K562 (cell line): ENCODE measurements at regions not wholly inside any gene's neighbourhood (a gene's known extent, or its start where the extent isn't known, plus 50 kb on each side); places are given as distances from the start of the nearest gene placed in this dataset.

Source experiments
- BRD4 ChIP-seq: fragments of 200-600 bp; sonication (generic); IDR thresholded peaks from 2 replicates; pipeline ENCODE4 v1.6.1; 2017; ENCODE audit warnings: inconsistent platforms
- EGR1 ChIP-seq: fragments of 450-650 bp; conservative IDR thresholded peaks from 2 replicates; pipeline ENCODE4 v1.6.1; 2017; ENCODE audit warnings: mild to moderate bottlenecking
- EZH2 ChIP-seq: IDR thresholded peaks from 2 replicates; pipeline ENCODE4 v1.6.1; 2012; ENCODE audit warnings: low read depth, mild to moderate bottlenecking, inconsistent platforms, low read length, borderline replicate concordance
- FOS ChIP-seq: IDR thresholded peaks from 3 replicates; pipeline ENCODE4 v1.6.1; 2011; ENCODE audit not compliant: insufficient read length; ENCODE audit errors: extremely low read depth
- FOSL1 ChIP-seq: fragments of 200-800 bp; sonication (Bioruptor generic); conservative IDR thresholded peaks from 2 replicates; pipeline ENCODE4 v1.6.1; 2016; ENCODE audit warnings: missing genetic modification characterization, missing compliant biosample characterization
- LEF1 ChIP-seq: fragments of 450-650 bp; IDR thresholded peaks from 2 replicates; pipeline ENCODE4 v1.6.1; 2016; ENCODE audit warnings: mild to moderate bottlenecking
- SMAD4 ChIP-seq: fragments of 250-450 bp; sonication (Bioruptor Pico); conservative IDR thresholded peaks from 2 replicates; pipeline ENCODE4 v1.8.0; 2021; ENCODE audit warnings: inconsistent platforms, mild to moderate bottlenecking, moderate library complexity
- TF ChIP-seq, protein P1 (sequence below), 3 experiments: IDR thresholded peaks in 2 of 3; conservative IDR thresholded peaks in 1 of 3; 2 replicates each; pipeline ENCODE4 v1.5.1; 2011 to 2012; ENCODE audit warnings: low read length in 3 of 3, mild to moderate bottlenecking in 3 of 3, control low read depth in 2 of 3, improper control_type of control experiment in 1 of 3, inconsistent platforms in 1 of 3, low read depth in 1 of 3, mixed read lengths in 1 of 3, moderate library complexity in 1 of 3; ENCODE audit not compliant: insufficient read depth in 2 of 3

DNA sequence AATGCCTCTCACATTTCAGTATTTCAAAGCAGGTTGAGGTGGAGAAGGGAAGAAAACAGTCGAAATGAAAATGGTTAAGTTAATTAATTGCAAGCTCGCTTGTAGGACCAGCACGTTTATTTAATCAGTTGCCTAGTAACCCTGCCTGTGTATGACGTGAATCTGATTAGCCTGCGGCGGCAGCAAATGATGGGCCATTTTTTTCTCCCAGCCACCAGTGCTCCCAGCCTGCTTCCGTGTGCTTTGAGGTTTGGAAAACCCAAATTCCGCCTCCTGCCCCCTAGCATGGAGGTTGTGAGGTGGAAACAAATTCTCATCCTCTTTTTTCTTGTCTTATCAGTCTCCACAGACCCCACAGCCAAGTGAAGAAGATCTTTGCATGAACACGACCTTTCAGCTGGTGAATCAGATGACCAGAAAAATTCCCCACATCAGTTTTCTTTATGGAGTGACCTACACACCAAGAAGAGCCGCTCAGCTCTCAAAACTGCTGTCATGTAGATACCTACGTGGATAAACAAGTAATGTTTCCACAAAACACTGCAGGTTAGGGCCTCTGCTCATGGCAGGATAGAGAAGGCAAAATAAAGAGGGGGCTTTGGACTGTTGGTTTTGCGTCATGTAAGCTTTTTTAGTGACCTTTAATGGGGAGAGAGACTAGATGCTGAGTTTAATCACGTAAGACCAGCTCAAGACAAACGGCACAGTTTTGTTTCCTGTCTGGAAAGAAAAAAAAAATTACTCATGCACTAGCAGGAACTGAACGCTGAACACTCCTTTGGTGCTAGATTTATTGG is 572.9 kb upstream of the NOX3 start:
- TF ChIP-seq BRD4 = no peak
- no peak for TF ChIP-seq EGR1
- TF ChIP-seq SMAD4 (CRISPR knock-in tag) = no peak
- TF ChIP-seq EZH2 = no peak
- no peak for TF ChIP-seq FOS
- TF ChIP-seq, protein P1, sequence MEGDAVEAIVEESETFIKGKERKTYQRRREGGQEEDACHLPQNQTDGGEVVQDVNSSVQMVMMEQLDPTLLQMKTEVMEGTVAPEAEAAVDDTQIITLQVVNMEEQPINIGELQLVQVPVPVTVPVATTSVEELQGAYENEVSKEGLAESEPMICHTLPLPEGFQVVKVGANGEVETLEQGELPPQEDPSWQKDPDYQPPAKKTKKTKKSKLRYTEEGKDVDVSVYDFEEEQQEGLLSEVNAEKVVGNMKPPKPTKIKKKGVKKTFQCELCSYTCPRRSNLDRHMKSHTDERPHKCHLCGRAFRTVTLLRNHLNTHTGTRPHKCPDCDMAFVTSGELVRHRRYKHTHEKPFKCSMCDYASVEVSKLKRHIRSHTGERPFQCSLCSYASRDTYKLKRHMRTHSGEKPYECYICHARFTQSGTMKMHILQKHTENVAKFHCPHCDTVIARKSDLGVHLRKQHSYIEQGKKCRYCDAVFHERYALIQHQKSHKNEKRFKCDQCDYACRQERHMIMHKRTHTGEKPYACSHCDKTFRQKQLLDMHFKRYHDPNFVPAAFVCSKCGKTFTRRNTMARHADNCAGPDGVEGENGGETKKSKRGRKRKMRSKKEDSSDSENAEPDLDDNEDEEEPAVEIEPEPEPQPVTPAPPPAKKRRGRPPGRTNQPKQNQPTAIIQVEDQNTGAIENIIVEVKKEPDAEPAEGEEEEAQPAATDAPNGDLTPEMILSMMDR (IDR thresholded peaks at IDR 0.05 in 2 of 3, conservative IDR thresholded peaks at IDR 0.05 in 1 of 3; ENCODE audit: insufficient read depth in 2 of 3, low read depth in 1 of 3, low read length in 3 of 3) = no peak
- TF ChIP-seq LEF1 = no peak
- TF ChIP-seq FOSL1 (tag) = no peak
